Trophoblast cell (in vitro differentiated cells and primary cell): ENCODE measurements at regions not wholly inside any gene's neighbourhood (a gene's known extent, or its start where the extent isn't known, plus 50 kb on each side); places are given as distances from the start of the nearest gene placed in this dataset.

ENCODE experiments used
- DNase-seq, 2 donors: peaks; one replicate each; pipeline ENCODE4 v3.0.0-alpha.2; 2016
- H2AFZ ChIP-seq: 2 replicates; pipeline ENCODE4 v1.6.1; 2013; ENCODE audit warnings: low read length, moderate library complexity, mild to moderate bottlenecking; ENCODE audit not compliant: insufficient read depth, poor library complexity
- H2AK5ac ChIP-seq: 2 replicates; pipeline ENCODE4 v1.6.1; 2013; ENCODE audit warnings: mild to moderate bottlenecking, low read length
- H2BK120ac ChIP-seq: 2 replicates; pipeline ENCODE4 v1.6.1; 2013; ENCODE audit warnings: low read length, mild to moderate bottlenecking, moderate library complexity; ENCODE audit not compliant: insufficient read depth, poor library complexity
- H2BK12ac ChIP-seq: 2 replicates; pipeline ENCODE4 v1.6.1; 2013; ENCODE audit warnings: mild to moderate bottlenecking, low read length, moderate library complexity
- H2BK5ac ChIP-seq: 2 replicates; pipeline ENCODE4 v1.6.1; 2013; ENCODE audit warnings: low read length, low read depth, moderate library complexity, mild to moderate bottlenecking; ENCODE audit not compliant: poor library complexity
- H3K14ac ChIP-seq: 2 replicates; pipeline ENCODE4 v1.6.1; 2013; ENCODE audit warnings: mild to moderate bottlenecking, low read length
- H3K18ac ChIP-seq: 2 replicates; pipeline ENCODE4 v1.6.1; 2013; ENCODE audit warnings: mild to moderate bottlenecking, low read length
- H3K23ac ChIP-seq: 2 replicates; pipeline ENCODE4 v1.6.1; 2013; ENCODE audit warnings: low read length
- H3K27ac ChIP-seq: 2 replicates; pipeline ENCODE4 v1.5.1; 2013; ENCODE audit warnings: low read depth, mild to moderate bottlenecking, inconsistent platforms, low read length, moderate library complexity
- H3K27me3 ChIP-seq: 2 replicates; pipeline ENCODE4 v1.6.1; 2013; ENCODE audit warnings: inconsistent platforms, mild to moderate bottlenecking, low read length, moderate library complexity; ENCODE audit not compliant: insufficient read depth
- H3K36me3 ChIP-seq, 2 experiments: 1 replicate in 1 of 2; 2 replicates in 1 of 2; pipeline ENCODE4 v1.6.1; 2013; ENCODE audit warnings: low read length in 2 of 2, mild to moderate bottlenecking in 2 of 2, moderate library complexity in 1 of 2; ENCODE audit not compliant: insufficient read depth in 2 of 2, control insufficient read depth in 1 of 2
- H3K4ac ChIP-seq: 2 replicates; pipeline ENCODE4 v1.6.1; 2013; ENCODE audit warnings: low read depth, mild to moderate bottlenecking, low read length, moderate library complexity
- H3K4me1 ChIP-seq, 2 experiments: 1 replicate in 1 of 2; 2 replicates in 1 of 2; pipeline ENCODE4 v1.6.1; 2013; ENCODE audit warnings: low read length in 2 of 2, mild to moderate bottlenecking in 2 of 2, moderate library complexity in 1 of 2; ENCODE audit not compliant: insufficient read depth in 2 of 2, control insufficient read depth in 1 of 2
- H3K4me2 ChIP-seq: 2 replicates; pipeline ENCODE4 v1.6.1; 2013; ENCODE audit warnings: inconsistent platforms, mild to moderate bottlenecking, low read length, moderate library complexity
- H3K4me3 ChIP-seq: 2 replicates; pipeline ENCODE4 v1.5.1; 2013; ENCODE audit warnings: mild to moderate bottlenecking, low read depth, low read length, inconsistent platforms
- H3K79me1 ChIP-seq: one replicate; pipeline ENCODE4 v1.6.1; 2013; ENCODE audit warnings: low read length
- H3K79me2 ChIP-seq: 2 replicates; pipeline ENCODE4 v1.6.1; 2013; ENCODE audit warnings: low read length, mild to moderate bottlenecking; ENCODE audit not compliant: control insufficient read depth, insufficient read depth, poor library complexity
- H3K9ac ChIP-seq: 2 replicates; pipeline ENCODE4 v1.6.1; 2013; ENCODE audit warnings: mild to moderate bottlenecking, low read length
- H3K9me3 ChIP-seq: 2 replicates; pipeline ENCODE4 v1.6.1; 2013; ENCODE audit warnings: low read depth, mild to moderate bottlenecking, control low read depth, inconsistent platforms, low read length; ENCODE audit not compliant: insufficient read depth
- H4K12ac ChIP-seq: 2 replicates; pipeline ENCODE4 v1.6.1; 2013; ENCODE audit warnings: low read depth, mild to moderate bottlenecking, low read length, moderate library complexity
- H4K8ac ChIP-seq: 2 replicates; pipeline ENCODE4 v1.6.1; 2013; ENCODE audit warnings: low read depth, mild to moderate bottlenecking, low read length, moderate library complexity
- H4K91ac ChIP-seq: one replicate; pipeline ENCODE4 v1.6.1; 2013; ENCODE audit warnings: low read depth, mild to moderate bottlenecking, low read length, moderate library complexity
- WGBS: extraction: QIAGEN DNeasy Blood & Tissue Kit; methylation state at CpG from one replicate; pipeline ENCODE4 v1.1.7; 2013; ENCODE audit warnings: missing lambda C conversion rate; ENCODE audit not compliant: insufficient read length, insufficient coverage; ENCODE audit errors: extremely low coverage; 5-methylcytosine and 5-hydroxymethylcytosine counted together

- Histone ChIP-seq H3K79me1 (no peaks in the 10 kb centered on the region), H4K91ac (no peak overlapping the region), H3K4me3 (no peak overlapping the region), H2AFZ (no peak overlapping the region), H2AK5ac (no peak overlapping the region), H3K14ac (no peak overlapping the region), H3K18ac (no peak overlapping the region), H3K4ac (no peak overlapping the region), H3K9ac (no peak overlapping the region), H3K4me1 (no peaks in the 10 kb centered on the region), H3K9me3 (peaks cover 4% of the 10 kb centered on the region), H3K4me2 (no peak overlapping the region), H3K23ac (no peak overlapping the region), H4K12ac (no peak overlapping the region), H2BK5ac (no peak overlapping the region), H2BK120ac (no peak overlapping the region), H3K79me2 (no peaks in the 10 kb centered on the region), H3K36me3 (no peaks in the 10 kb centered on the region), H2BK12ac (no peak overlapping the region), H4K8ac (no peak overlapping the region), H3K27me3 (no peaks in the 10 kb centered on the region), H3K27ac (no peak overlapping the region)
- DNase-seq: peak in 1 of 2 donors; percentile 19
- no CpG with 5 or more reads among the region's 7 CpGs for WGBS
Observed at GRCh38 chr2:118539290-118539689, 308.2 kb downstream of the EN1 start.

GRCh38 chr2:118536306-118536705 is 311.1 kb downstream of the EN1 start:
- Histone ChIP-seq H2AK5ac (no peak overlapping the region), H3K4me3 (no peak overlapping the region), H3K23ac (no peak overlapping the region), H4K8ac (no peak overlapping the region), H3K79me1 (no peaks in the 10 kb centered on the region), H3K4ac (no peak overlapping the region), H3K18ac (no peak overlapping the region), H3K36me3 (no peaks in the 10 kb centered on the region), H3K4me2 (no peak overlapping the region), H3K27me3 (no peaks in the 10 kb centered on the region), H3K14ac (no peak overlapping the region), H3K27ac (no peak overlapping the region), H2AFZ (no peak overlapping the region), H4K91ac (no peak overlapping the region), H3K4me1 (no peaks in the 10 kb centered on the region), H3K9me3 (no peaks in the 10 kb centered on the region), H2BK5ac (no peak overlapping the region), H3K79me2 (no peaks in the 10 kb centered on the region), H3K9ac (no peak overlapping the region), H2BK120ac (no peak overlapping the region), H4K12ac (no peak overlapping the region), H2BK12ac (no peak overlapping the region)
- no CpG with 5 or more reads among the region's 4 CpGs for WGBS
- no peak for DNase-seq

GRCh38 chr2:118535818-118536212 is 311.6 kb downstream of the EN1 start:
- Histone ChIP-seq H3K36me3 (no peaks in the 10 kb centered on the region), H4K91ac (no peak overlapping the region), H3K23ac (no peak overlapping the region), H2AFZ (no peak overlapping the region), H2BK120ac (no peak overlapping the region), H3K14ac (no peak overlapping the region), H3K4me2 (no peak overlapping the region), H3K4me1 (no peaks in the 10 kb centered on the region), H3K9ac (no peak overlapping the region), H2BK5ac (no peak overlapping the region), H4K12ac (no peak overlapping the region), H3K9me3 (no peaks in the 10 kb centered on the region), H3K27me3 (no peaks in the 10 kb centered on the region), H2BK12ac (no peak overlapping the region), H3K4me3 (no peak overlapping the region), H4K8ac (no peak overlapping the region), H3K4ac (no peak overlapping the region), H3K27ac (no peak overlapping the region), H2AK5ac (no peak overlapping the region), H3K18ac (no peak overlapping the region), H3K79me2 (no peaks in the 10 kb centered on the region), H3K79me1 (no peaks in the 10 kb centered on the region)
- no peak for DNase-seq
- no CpG with 5 or more reads among the region's 3 CpGs for WGBS

- no peak overlapping the region for H2AFZ ChIP-seq
- H2BK5ac ChIP-seq: no peak overlapping the region
- no peak overlapping the region for H3K4me3 ChIP-seq
- H3K36me3 ChIP-seq: no peaks in the 10 kb centered on the region
- H3K18ac ChIP-seq: no peak overlapping the region
- no CpG with 5 or more reads among the region's 7 CpGs for WGBS
- no peak overlapping the region for H4K8ac ChIP-seq
- peak overlapping the region; percentile 24 for H2BK12ac ChIP-seq
- no peak overlapping the region for H3K4me2 ChIP-seq
- no peak for DNase-seq
- no peak overlapping the region for H2BK120ac ChIP-seq
- H3K14ac ChIP-seq: no peak overlapping the region
- H4K91ac ChIP-seq: no peak overlapping the region
- H3K4me1 ChIP-seq: no peaks in the 10 kb centered on the region
- no peak overlapping the region for H4K12ac ChIP-seq
- no peaks in the 10 kb centered on the region for H3K79me1 ChIP-seq
- no peaks in the 10 kb centered on the region for H3K9me3 ChIP-seq
- H3K27me3 ChIP-seq: no peaks in the 10 kb centered on the region
- no peak overlapping the region for H3K23ac ChIP-seq
- no peak overlapping the region for H3K4ac ChIP-seq
- no peak overlapping the region for H3K27ac ChIP-seq
- no peaks in the 10 kb centered on the region for H3K79me2 ChIP-seq
- H3K9ac ChIP-seq: no peak overlapping the region
- H2AK5ac ChIP-seq: no peak overlapping the region
Observed at GRCh38 chr2:118535171-118535817, 312.2 kb downstream of the EN1 start.
